ENCODE measurements at regions not wholly inside any gene's neighbourhood (a gene's known extent, or its start where the extent isn't known, plus 50 kb on each side); places are given as distances from the start of the nearest gene placed in this dataset.

DNA sequence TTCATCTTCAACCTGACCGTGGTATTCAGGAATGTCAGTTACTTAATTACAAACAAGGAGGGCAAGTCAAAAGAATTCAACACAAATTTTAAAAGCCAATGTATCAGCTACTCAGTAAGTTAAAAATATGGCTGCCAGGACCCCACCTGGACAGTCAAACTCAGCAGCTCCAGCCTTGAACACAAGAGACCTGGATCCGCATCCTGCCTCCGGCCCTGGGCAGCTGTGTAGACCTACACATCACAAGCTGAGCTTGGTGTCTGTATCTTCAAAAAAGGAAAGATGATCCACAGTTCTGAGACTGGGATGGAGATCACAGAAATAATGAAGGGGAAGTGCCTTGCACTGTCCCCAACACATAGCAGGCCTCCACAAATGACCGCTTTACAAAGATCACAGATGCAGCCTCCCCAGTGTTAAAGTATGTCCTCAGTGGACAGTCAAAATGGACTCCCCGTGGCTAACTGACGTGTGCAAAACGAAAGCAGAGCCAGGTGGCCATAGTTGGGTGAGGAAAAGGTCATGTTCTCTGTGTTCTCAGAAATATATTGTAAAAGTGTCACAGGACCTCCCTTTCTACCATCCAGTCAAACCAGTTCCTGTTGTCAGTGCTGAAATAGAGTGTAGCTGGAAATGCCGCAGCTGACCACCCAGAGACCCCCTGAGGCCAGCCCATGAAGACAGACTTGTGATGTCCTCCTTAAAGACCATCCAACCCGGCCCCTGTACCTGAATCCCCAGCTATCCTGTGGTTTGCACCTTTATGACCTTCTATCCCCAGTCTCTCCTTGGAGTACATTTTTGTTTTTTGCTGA lies 168.5 kb upstream of the NSMCE3 start:
- 58 to 71% methylated on average over 7 to 9 of the region's 9 CpGs for WGBS, 2 donors (ENCODE audit: low coverage in 1 of 2)
- TF ChIP-seq POLR2AphosphoS5 (IDR thresholded peaks at IDR 0.05) (no peak), EP300 (IDR thresholded peaks at IDR 0.05; ENCODE audit: low read depth) (no peak), POLR2A (IDR thresholded peaks at IDR 0.05) (no peak)
- TF ChIP-seq, protein P1, sequence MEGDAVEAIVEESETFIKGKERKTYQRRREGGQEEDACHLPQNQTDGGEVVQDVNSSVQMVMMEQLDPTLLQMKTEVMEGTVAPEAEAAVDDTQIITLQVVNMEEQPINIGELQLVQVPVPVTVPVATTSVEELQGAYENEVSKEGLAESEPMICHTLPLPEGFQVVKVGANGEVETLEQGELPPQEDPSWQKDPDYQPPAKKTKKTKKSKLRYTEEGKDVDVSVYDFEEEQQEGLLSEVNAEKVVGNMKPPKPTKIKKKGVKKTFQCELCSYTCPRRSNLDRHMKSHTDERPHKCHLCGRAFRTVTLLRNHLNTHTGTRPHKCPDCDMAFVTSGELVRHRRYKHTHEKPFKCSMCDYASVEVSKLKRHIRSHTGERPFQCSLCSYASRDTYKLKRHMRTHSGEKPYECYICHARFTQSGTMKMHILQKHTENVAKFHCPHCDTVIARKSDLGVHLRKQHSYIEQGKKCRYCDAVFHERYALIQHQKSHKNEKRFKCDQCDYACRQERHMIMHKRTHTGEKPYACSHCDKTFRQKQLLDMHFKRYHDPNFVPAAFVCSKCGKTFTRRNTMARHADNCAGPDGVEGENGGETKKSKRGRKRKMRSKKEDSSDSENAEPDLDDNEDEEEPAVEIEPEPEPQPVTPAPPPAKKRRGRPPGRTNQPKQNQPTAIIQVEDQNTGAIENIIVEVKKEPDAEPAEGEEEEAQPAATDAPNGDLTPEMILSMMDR (IDR thresholded peaks at IDR 0.05) = no peak
- Histone ChIP-seq H3K27me3 (no peaks in the 10 kb centered on the region), H3K4me1 (peaks cover 0 to 12% (median 4%) of the 10 kb centered on the region in 4 donors), H3K27ac (no peak overlapping the region), H3K4me3 (no peak overlapping the region), H3K9me3 (no peaks in the 10 kb centered on the region), H3K36me3 (no peaks in the 10 kb centered on the region)
- intact Hi-C loops (cut with DNase I; ENCODE audit: low total_unique reads) = no loop called here
- DNase-seq = no peak
- in situ Hi-C loops (cut with MboI; ENCODE audit: low pct_ligation_motif_present in 1 of 4, low pct_unique_long_range_greater_than_20kb in 1 of 4, low sequenced_read_pairs in 3 of 4) = no loop called here

DNA sequence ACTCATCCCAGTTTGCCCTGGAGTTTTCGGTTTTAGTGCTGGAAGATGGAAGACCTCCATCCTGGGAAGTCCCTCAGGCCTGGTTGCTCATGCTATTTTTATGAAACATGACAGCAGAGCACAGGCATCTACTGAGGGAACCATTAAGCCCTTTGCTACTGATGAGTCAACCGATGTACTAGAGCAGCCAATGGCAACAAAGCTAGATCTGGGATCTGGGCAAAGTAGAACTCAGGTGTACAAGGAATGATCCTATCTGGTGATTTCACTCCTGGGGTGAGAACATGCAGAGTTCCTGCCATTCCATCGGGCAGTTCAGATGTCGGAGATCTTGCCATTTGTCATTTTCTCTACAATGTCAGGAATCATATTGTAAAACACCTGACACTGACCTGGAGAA lies 166.2 kb upstream of the NSMCE3 start:
- Histone ChIP-seq H3K27me3 (no peaks in the 10 kb centered on the region), H3K4me1 (peaks cover 0 to 12% (median 4%) of the 10 kb centered on the region in 4 donors), H3K4me3 (no peak overlapping the region), H3K36me3 (no peaks in the 10 kb centered on the region), H3K27ac (no peak overlapping the region), H3K9me3 (no peaks in the 10 kb centered on the region)
- intact Hi-C loops (cut with DNase I; ENCODE audit: low total_unique reads) = no loop called here
- WGBS, 2 donors (ENCODE audit: low coverage in 1 of 2) = 89 to 90% methylated on average over 2 to 4 of the region's 4 CpGs
- TF ChIP-seq EP300 (IDR thresholded peaks at IDR 0.05; ENCODE audit: low read depth) (no peak), POLR2A (IDR thresholded peaks at IDR 0.05) (no peak), POLR2AphosphoS5 (IDR thresholded peaks at IDR 0.05) (no peak)
- TF ChIP-seq, protein P1 (IDR thresholded peaks at IDR 0.05) = no peak
- in situ Hi-C loops (cut with MboI; ENCODE audit: low pct_ligation_motif_present in 1 of 4, low pct_unique_long_range_greater_than_20kb in 1 of 4, low sequenced_read_pairs in 3 of 4) = no loop called here
- DNase-seq = no peak

DNA sequence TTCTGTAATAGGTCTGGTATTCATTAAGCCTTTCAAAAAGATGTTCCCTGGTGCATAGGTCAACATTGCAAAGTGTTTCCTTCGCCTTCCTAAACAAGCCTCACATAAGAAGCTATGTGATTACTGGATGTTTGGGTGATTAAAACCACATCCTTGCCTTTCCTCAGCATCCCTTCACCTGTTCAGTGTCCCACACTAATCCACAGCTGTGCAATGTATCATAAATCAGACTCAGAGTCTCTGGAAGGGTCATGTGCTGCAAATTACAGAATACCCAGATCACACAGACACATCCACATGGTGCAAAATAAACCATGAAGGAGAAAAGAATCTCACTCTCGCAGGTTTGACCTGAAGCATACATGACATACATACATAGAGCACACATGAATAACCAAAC lies 164.7 kb upstream of the NSMCE3 start:
- Histone ChIP-seq H3K4me3 (no peak overlapping the region), H3K9me3 (no peaks in the 10 kb centered on the region), H3K36me3 (no peaks in the 10 kb centered on the region), H3K4me1 (peaks cover 0 to 12% (median 4%) of the 10 kb centered on the region in 4 donors), H3K27ac (no peak overlapping the region), H3K27me3 (no peaks in the 10 kb centered on the region)
- no peak for DNase-seq
- WGBS, 2 donors (ENCODE audit: low coverage in 1 of 2) = 33 to 74% methylated on average over 1 to 2 of the region's 2 CpGs
- in situ Hi-C loops (cut with MboI; ENCODE audit: low pct_ligation_motif_present in 1 of 4, low pct_unique_long_range_greater_than_20kb in 1 of 4, low sequenced_read_pairs in 3 of 4) = no loop called here
- intact Hi-C loops (cut with DNase I; ENCODE audit: low total_unique reads) = no loop called here
- TF ChIP-seq, protein P1 (IDR thresholded peaks at IDR 0.05) = no peak
- TF ChIP-seq POLR2AphosphoS5 (IDR thresholded peaks at IDR 0.05) (no peak), EP300 (IDR thresholded peaks at IDR 0.05; ENCODE audit: low read depth) (no peak), POLR2A (IDR thresholded peaks at IDR 0.05) (no peak)

DNA sequence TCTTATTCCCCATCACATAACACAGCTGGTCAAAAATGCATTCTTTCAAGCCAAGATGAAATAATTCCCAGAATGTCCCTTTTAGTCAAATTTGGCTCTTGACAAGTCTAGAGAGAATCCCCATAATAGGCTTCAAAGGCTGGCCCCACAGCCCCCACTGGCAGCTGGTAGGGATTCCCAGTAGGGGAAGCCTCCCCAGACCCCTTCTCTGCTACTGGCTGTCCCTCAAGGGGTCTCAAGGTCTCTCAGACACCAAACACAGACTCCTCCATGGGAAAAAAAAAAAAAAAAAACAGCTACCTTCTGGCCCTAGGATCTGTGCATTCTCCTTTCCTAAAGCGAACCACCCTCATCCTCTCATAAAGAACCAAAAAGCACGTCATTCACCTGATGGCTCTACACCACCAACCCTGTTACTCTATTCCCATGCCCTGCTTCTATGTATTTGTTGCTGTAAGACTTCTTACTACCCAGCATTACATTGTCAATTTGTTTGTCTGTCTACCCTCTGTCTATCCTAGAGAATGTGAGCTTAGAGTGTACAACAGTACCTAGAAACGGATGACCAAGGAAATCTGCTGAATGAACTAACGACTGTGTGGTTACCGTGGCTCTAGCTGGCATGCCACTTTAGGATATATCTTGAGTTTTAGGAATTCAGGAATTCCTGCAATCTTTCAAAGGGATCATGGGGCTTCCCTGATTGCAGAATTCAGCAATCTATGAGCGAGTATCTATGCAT lies 164.1 kb upstream of the NSMCE3 start:
- intact Hi-C loops (cut with DNase I; ENCODE audit: low total_unique reads) = no loop called here
- WGBS, 2 donors (ENCODE audit: low coverage in 1 of 2) = 76 to 82% methylated on average over 5 to 6 of the region's 6 CpGs
- no peak for TF ChIP-seq EP300 (IDR thresholded peaks at IDR 0.05; ENCODE audit: low read depth)
- TF ChIP-seq POLR2A (IDR thresholded peaks at IDR 0.05) = no peak
- TF ChIP-seq, protein P1 (IDR thresholded peaks at IDR 0.05) = no peak
- TF ChIP-seq POLR2AphosphoS5 (IDR thresholded peaks at IDR 0.05) = no peak

More for the DNA sequence above, 164.1 kb upstream of the NSMCE3 start:
- H3K36me3 ChIP-seq = no peaks in the 10 kb centered on the region
- H3K4me1 ChIP-seq = peaks cover 0 to 8% (median 4%) of the 10 kb centered on the region in 4 donors
- DNase-seq = no peak
- no peaks in the 10 kb centered on the region for H3K9me3 ChIP-seq
- in situ Hi-C loops (cut with MboI; ENCODE audit: low pct_ligation_motif_present in 1 of 4, low pct_unique_long_range_greater_than_20kb in 1 of 4, low sequenced_read_pairs in 3 of 4) = no loop called here
- H3K27me3 ChIP-seq = no peaks in the 10 kb centered on the region
- H3K27ac ChIP-seq = no peak overlapping the region
- H3K4me3 ChIP-seq = no peak overlapping the region
